Ectodermal cell (in vitro differentiated cells): ENCODE measurements at regions not wholly inside any gene's neighbourhood (a gene's known extent, or its start where the extent isn't known, plus 50 kb on each side); places are given as distances from the start of the nearest gene placed in this dataset.

ENCODE experiments used
- H3K27ac ChIP-seq: 2 replicates; pipeline ENCODE4 v1.7.0; 2013; ENCODE audit warnings: mild to moderate bottlenecking, low read depth, low read length; ENCODE audit not compliant: insufficient read depth, poor library complexity, severe bottlenecking
- H3K27me3 ChIP-seq: 2 replicates; pipeline ENCODE4 v1.7.0; 2013; ENCODE audit warnings: mild to moderate bottlenecking, low read length; ENCODE audit not compliant: insufficient read depth, control insufficient read depth, poor library complexity, severe bottlenecking
- H3K36me3 ChIP-seq: one replicate; pipeline ENCODE4 v1.7.0; 2013; ENCODE audit warnings: low read length; ENCODE audit not compliant: control insufficient read depth, insufficient read depth
- H3K4me1 ChIP-seq: one replicate; pipeline ENCODE4 v1.7.0; 2013; ENCODE audit warnings: low read length; ENCODE audit not compliant: control insufficient read depth, insufficient read depth
- H3K4me3 ChIP-seq: 2 replicates; pipeline ENCODE4 v1.7.0; 2013; ENCODE audit warnings: low read depth, low read length, control low read depth; ENCODE audit not compliant: insufficient read depth
- H3K9me3 ChIP-seq: 2 replicates; pipeline ENCODE4 v1.7.0; 2013; ENCODE audit warnings: mild to moderate bottlenecking, low read length, moderate library complexity; ENCODE audit not compliant: control insufficient read depth
- WGBS, 2 experiments: methylation state at CpG; one replicate each; pipeline ENCODE4 v1.1.7; 2013; ENCODE audit warnings: missing lambda C conversion rate in 2 of 2; 5-methylcytosine and 5-hydroxymethylcytosine counted together

GRCh38 chr1:87706203-87706602 lies 377.5 kb downstream of the LMO4 start:
- H3K4me1 ChIP-seq, result no peaks in the 10 kb centered on the region
- H3K27ac ChIP-seq, result no peak overlapping the region
- no peaks in the 10 kb centered on the region for H3K9me3 ChIP-seq
- H3K27me3 ChIP-seq, result no peaks in the 10 kb centered on the region
- H3K4me3 ChIP-seq, result no peak overlapping the region
- H3K36me3 ChIP-seq, result no peaks in the 10 kb centered on the region

DNA sequence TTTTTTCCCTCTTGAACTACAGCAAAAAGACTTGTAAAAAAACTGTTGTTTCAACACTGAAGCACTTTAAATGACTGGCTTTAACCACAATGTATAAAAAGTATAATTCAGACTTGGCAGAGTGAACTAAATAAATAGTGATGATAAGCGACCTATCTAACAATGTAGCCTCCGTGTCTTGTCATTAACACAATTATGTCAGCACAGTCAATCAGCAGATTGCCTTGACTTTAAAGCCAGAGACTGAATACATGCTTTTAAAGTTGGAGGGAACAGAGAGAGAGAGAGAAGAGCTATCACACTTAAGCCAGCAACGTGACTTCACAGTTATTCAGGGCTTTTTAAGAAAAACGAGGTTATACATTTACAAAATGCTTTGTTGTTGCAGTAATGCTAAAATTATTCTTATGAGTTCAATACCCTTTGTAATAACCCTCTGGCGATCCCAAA lies 378.1 kb downstream of the LMO4 start:
- Histone ChIP-seq H3K4me1 (no peaks in the 10 kb centered on the region), H3K9me3 (no peaks in the 10 kb centered on the region), H3K36me3 (no peaks in the 10 kb centered on the region), H3K4me3 (no peak overlapping the region), H3K27ac (no peak overlapping the region), H3K27me3 (no peaks in the 10 kb centered on the region)
- WGBS, 2 experiments, result 82 to 84% methylated on average over 3 to 5 of the region's 5 CpGs

- 92% methylated on average over 5 to 7 of the region's 7 CpGs for WGBS, 2 experiments
- no peak overlapping the region for H3K27ac ChIP-seq
- H3K4me3 ChIP-seq, result no peak overlapping the region
- H3K36me3 ChIP-seq, result no peaks in the 10 kb centered on the region
- no peaks in the 10 kb centered on the region for H3K27me3 ChIP-seq
- no peaks in the 10 kb centered on the region for H3K4me1 ChIP-seq
- no peaks in the 10 kb centered on the region for H3K9me3 ChIP-seq
These were observed 378.7 kb downstream of the LMO4 start for GRCh38 chr1:87707411-87707810.

DNA sequence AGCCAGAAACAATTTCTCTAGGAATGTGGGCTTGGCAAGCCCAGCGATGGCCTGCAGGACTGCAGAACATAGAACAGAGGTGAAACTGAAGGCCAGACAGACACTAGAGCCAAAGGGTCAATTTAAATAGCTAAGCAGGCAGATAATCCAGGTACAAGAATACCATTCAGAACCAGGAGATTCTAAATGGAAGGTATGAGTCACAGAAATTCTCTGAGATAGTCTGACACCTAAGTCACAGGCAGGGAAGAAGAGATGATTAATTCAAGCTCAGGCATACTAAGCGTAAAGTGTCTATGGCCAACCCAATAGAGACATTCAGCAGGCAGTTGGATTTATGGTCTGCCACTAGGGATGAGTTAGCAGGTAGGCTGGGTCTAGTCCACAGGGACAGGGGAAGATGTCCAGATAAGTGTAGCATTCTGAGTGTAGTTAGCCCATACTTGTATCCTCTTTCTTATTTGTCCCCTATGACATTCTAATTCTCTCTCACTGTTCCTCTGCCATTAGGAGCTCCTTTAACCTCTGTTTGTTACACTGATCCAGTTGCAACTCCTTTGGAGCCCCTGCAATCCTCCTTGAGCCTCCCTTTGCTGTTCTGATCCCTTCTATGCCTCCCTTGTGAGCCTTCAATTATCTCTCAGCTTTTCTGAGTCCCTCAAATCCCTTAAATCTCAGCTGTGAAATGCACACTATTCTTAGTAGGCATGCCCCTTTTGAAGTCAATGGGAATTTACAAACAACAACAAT lies 383.8 kb downstream of the LMO4 start:
- Histone ChIP-seq H3K9me3 (no peaks in the 10 kb centered on the region), H3K4me3 (no peak overlapping the region), H3K4me1 (no peaks in the 10 kb centered on the region), H3K27me3 (no peaks in the 10 kb centered on the region), H3K27ac (no peak overlapping the region), H3K36me3 (no peaks in the 10 kb centered on the region)
- WGBS, 2 experiments, result 47 to 48% methylated on average over 2 of the region's 2 CpGs

DNA sequence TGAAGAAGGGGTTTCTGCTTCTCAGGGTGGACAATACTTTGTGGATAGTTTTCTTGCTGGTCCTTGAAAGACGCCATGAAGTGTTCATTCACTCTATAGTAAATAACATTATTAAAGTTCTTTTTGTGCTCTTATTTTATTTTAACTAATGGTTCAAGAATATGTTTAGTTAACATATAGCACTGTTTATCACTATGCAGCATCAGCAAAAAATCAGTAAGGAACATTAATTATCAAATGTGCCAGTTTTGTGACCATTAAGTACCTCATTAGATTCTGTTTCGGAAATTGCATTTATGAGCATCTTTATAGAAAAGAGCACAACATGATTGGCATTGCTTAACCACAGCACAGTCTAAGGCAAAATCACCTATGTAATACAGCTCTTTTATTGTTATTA lies 385.6 kb downstream of the LMO4 start:
- Histone ChIP-seq H3K27me3 (no peaks in the 10 kb centered on the region), H3K36me3 (no peaks in the 10 kb centered on the region), H3K9me3 (no peaks in the 10 kb centered on the region), H3K4me1 (no peaks in the 10 kb centered on the region), H3K27ac (no peak overlapping the region), H3K4me3 (no peak overlapping the region)
- 96 to 100% methylated on average over 1 of the region's 2 CpGs for WGBS, 2 experiments

DNA sequence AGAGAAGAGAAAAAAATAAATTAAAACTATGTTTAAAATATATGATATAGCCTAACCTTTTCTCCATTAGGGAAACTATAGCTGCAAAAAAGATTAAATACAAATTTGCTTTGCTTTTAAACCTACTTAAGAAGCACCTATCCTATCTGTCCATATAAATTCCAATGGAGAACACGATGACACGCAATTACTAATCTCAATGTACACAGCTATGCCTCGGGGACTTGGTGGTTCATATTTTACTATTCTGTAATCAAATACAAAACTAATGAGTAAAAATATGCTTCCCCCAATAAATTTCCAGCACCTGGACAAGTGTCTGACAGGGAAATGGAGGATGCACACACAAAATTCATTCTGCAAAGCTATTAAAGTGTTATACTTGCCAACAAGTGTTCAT lies 386.4 kb downstream of the LMO4 start:
- Histone ChIP-seq H3K4me1 (no peaks in the 10 kb centered on the region), H3K27ac (no peak overlapping the region), H3K4me3 (no peak overlapping the region), H3K27me3 (no peaks in the 10 kb centered on the region), H3K9me3 (no peaks in the 10 kb centered on the region), H3K36me3 (no peaks in the 10 kb centered on the region)
- 82 to 86% methylated on average over 2 to 3 of the region's 3 CpGs for WGBS, 2 experiments

GRCh38 chr1:87715471-87715870 lies 386.8 kb downstream of the LMO4 start:
- WGBS, 2 experiments, result no CpG with 5 or more reads among the region's 2 CpGs
- H3K9me3 ChIP-seq, result no peaks in the 10 kb centered on the region
- no peak overlapping the region for H3K4me3 ChIP-seq
- H3K36me3 ChIP-seq, result no peaks in the 10 kb centered on the region
- no peaks in the 10 kb centered on the region for H3K4me1 ChIP-seq
- no peaks in the 10 kb centered on the region for H3K27me3 ChIP-seq
- H3K27ac ChIP-seq, result no peak overlapping the region

GRCh38 chr1:87717157-87717670 lies 388.5 kb downstream of the LMO4 start:
- Histone ChIP-seq H3K27ac (no peak overlapping the region), H3K4me3 (no peak overlapping the region), H3K36me3 (no peaks in the 10 kb centered on the region), H3K27me3 (no peaks in the 10 kb centered on the region), H3K4me1 (no peaks in the 10 kb centered on the region), H3K9me3 (no peaks in the 10 kb centered on the region)
- 90% methylated on average over 2 of the region's 2 CpGs; no CpG with 5 or more reads in 1 of the 2 experiments for WGBS, 2 experiments

- Histone ChIP-seq H3K9me3 (no peaks in the 10 kb centered on the region), H3K36me3 (no peaks in the 10 kb centered on the region), H3K27me3 (no peaks in the 10 kb centered on the region), H3K27ac (no peak overlapping the region), H3K4me3 (no peak overlapping the region), H3K4me1 (no peaks in the 10 kb centered on the region)
- 89 to 100% methylated on average over 1 of the region's 1 CpG for WGBS, 2 experiments
These were observed 389.7 kb downstream of the LMO4 start for GRCh38 chr1:87718241-87718950.

- Histone ChIP-seq H3K9me3 (no peaks in the 10 kb centered on the region), H3K36me3 (no peaks in the 10 kb centered on the region), H3K27me3 (no peaks in the 10 kb centered on the region), H3K4me3 (no peak overlapping the region), H3K4me1 (no peaks in the 10 kb centered on the region), H3K27ac (no peak overlapping the region)
- WGBS, 2 experiments, result 97 to 99% methylated on average over 1 to 3 of the region's 3 CpGs
These were observed 391.0 kb downstream of the LMO4 start for GRCh38 chr1:87719658-87720057.
